HL-60 (cell line): ENCODE measurements at regions not wholly inside any gene's neighbourhood (a gene's known extent, or its start where the extent isn't known, plus 50 kb on each side); places are given as distances from the start of the nearest gene placed in this dataset.
"Not testable (repeated sequence)": the region's sequence is repeated elsewhere in the genome, so short reads cannot be mapped to it uniquely, and the experiment has no call there.

ENCODE experiments used
- GABPA ChIP-seq: IDR thresholded peaks from 2 replicates; pipeline ENCODE4 v1.6.1; 2012; ENCODE audit warnings: low read depth
- TF ChIP-seq, protein P1 (sequence below): IDR thresholded peaks from one replicate; pipeline ENCODE4 v1.5.1; 2011; ENCODE audit warnings: low read length, control low read depth, inconsistent platforms; ENCODE audit not compliant: insufficient read depth
- TF ChIP-seq, protein P2 (sequence below): IDR thresholded peaks from 2 replicates; pipeline ENCODE4 v1.6.1; 2012; ENCODE audit warnings: low read depth; ENCODE audit not compliant: insufficient replicate concordance

DNA sequence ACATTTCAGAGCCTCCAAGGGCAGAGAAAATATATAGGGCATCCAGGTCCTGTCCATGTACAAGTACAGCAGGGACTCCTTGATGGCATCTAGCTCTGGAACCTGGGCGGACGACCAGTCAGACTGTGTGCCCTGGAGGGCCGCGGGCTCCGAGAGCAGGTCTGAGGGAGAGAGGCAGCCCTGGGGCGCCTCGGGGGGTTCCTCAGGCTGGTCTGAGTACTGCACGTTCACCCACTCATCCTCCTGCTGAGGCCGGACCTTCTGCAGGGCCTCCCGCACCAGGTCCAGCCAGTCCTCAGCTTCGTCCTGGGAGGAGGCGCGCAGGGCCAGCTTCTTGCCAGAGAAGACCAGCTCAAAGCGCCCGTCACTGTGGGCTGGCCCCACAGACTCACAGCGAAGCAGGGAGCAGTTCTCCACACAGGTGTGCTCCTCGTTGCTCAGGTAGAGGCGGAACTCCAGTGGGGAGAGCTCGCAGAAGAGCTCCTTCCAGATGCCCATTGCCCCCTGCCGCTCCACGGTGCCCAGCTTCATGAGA lies 118.8 kb downstream of the LRRC37A3 start:
- TF ChIP-seq, protein P1, sequence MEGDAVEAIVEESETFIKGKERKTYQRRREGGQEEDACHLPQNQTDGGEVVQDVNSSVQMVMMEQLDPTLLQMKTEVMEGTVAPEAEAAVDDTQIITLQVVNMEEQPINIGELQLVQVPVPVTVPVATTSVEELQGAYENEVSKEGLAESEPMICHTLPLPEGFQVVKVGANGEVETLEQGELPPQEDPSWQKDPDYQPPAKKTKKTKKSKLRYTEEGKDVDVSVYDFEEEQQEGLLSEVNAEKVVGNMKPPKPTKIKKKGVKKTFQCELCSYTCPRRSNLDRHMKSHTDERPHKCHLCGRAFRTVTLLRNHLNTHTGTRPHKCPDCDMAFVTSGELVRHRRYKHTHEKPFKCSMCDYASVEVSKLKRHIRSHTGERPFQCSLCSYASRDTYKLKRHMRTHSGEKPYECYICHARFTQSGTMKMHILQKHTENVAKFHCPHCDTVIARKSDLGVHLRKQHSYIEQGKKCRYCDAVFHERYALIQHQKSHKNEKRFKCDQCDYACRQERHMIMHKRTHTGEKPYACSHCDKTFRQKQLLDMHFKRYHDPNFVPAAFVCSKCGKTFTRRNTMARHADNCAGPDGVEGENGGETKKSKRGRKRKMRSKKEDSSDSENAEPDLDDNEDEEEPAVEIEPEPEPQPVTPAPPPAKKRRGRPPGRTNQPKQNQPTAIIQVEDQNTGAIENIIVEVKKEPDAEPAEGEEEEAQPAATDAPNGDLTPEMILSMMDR, result not testable (repeated sequence)
- TF ChIP-seq GABPA, result not testable (repeated sequence)
- TF ChIP-seq, protein P2, sequence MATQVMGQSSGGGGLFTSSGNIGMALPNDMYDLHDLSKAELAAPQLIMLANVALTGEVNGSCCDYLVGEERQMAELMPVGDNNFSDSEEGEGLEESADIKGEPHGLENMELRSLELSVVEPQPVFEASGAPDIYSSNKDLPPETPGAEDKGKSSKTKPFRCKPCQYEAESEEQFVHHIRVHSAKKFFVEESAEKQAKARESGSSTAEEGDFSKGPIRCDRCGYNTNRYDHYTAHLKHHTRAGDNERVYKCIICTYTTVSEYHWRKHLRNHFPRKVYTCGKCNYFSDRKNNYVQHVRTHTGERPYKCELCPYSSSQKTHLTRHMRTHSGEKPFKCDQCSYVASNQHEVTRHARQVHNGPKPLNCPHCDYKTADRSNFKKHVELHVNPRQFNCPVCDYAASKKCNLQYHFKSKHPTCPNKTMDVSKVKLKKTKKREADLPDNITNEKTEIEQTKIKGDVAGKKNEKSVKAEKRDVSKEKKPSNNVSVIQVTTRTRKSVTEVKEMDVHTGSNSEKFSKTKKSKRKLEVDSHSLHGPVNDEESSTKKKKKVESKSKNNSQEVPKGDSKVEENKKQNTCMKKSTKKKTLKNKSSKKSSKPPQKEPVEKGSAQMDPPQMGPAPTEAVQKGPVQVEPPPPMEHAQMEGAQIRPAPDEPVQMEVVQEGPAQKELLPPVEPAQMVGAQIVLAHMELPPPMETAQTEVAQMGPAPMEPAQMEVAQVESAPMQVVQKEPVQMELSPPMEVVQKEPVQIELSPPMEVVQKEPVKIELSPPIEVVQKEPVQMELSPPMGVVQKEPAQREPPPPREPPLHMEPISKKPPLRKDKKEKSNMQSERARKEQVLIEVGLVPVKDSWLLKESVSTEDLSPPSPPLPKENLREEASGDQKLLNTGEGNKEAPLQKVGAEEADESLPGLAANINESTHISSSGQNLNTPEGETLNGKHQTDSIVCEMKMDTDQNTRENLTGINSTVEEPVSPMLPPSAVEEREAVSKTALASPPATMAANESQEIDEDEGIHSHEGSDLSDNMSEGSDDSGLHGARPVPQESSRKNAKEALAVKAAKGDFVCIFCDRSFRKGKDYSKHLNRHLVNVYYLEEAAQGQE, result not testable (repeated sequence)
